ENCODE measurements at regions not wholly inside any gene's neighbourhood (a gene's known extent, or its start where the extent isn't known, plus 50 kb on each side); places are given as distances from the start of the nearest gene placed in this dataset.
A peak's percentile ranks its signal among the peaks of the same experiment; 100 is the strongest.
"Not testable (repeated sequence)": the region's sequence is repeated elsewhere in the genome, so short reads cannot be mapped to it uniquely, and the experiment has no call there.

- no peak for DNase-seq (ENCODE audit: low spot score)
Measured at GRCh38 chr2:53493210-53493609, 274.4 kb upstream of the CHAC2 start.

GRCh38 chr2:53490659-53491058, 276.9 kb upstream of the CHAC2 start:
- DNase-seq (ENCODE audit: low spot score): no peak

- not testable (repeated sequence) for DNase-seq (ENCODE audit: low spot score)
Measured at GRCh38 chr2:53486185-53486899, 281.3 kb upstream of the CHAC2 start.

- no peak for DNase-seq (ENCODE audit: low spot score)
Measured at GRCh38 chr2:53485021-53485728, 282.4 kb upstream of the CHAC2 start.

GRCh38 chr2:53484531-53484930, 283.1 kb upstream of the CHAC2 start:
- DNase-seq (ENCODE audit: low spot score): no peak

- DNase-seq (ENCODE audit: low spot score): no peak
Measured at GRCh38 chr2:53477517-53477916, 290.1 kb upstream of the CHAC2 start.

GRCh38 chr2:53476834-53477233, 290.8 kb upstream of the CHAC2 start:
- no peak for DNase-seq (ENCODE audit: low spot score)

- no peak for DNase-seq (ENCODE audit: low spot score)
Measured at GRCh38 chr2:53475766-53476165, 291.8 kb upstream of the CHAC2 start.

- no peak for DNase-seq (ENCODE audit: low spot score)
Measured at GRCh38 chr2:53475321-53475720, 292.3 kb upstream of the CHAC2 start.

- no peak for DNase-seq (ENCODE audit: low spot score)
Measured at GRCh38 chr2:53474914-53475313, 292.7 kb upstream of the CHAC2 start.

- DNase-seq (ENCODE audit: low spot score): no peak
Measured at GRCh38 chr2:53473775-53474311, 293.8 kb upstream of the CHAC2 start.

GRCh38 chr2:53473236-53473635, 294.4 kb upstream of the CHAC2 start:
- peak; percentile 29 for DNase-seq (ENCODE audit: low spot score)

- DNase-seq (ENCODE audit: low spot score): no peak
Measured at GRCh38 chr2:53467467-53468180, 300.0 kb upstream of the CHAC2 start.

GRCh38 chr2:53463806-53464726, 303.5 kb upstream of the CHAC2 start:
- no peak for DNase-seq (ENCODE audit: low spot score)

GRCh38 chr2:53460937-53461336, 306.7 kb upstream of the CHAC2 start:
- no peak for DNase-seq (ENCODE audit: low spot score)

GRCh38 chr2:53460347-53460746, 307.3 kb upstream of the CHAC2 start:
- DNase-seq (ENCODE audit: low spot score): no peak

GRCh38 chr2:53455094-53455493, 312.5 kb upstream of the CHAC2 start:
- no peak for DNase-seq (ENCODE audit: low spot score)

GRCh38 chr2:53452957-53453748, 314.5 kb upstream of the CHAC2 start:
- no peak for DNase-seq (ENCODE audit: low spot score)

- peak; percentile 22 for DNase-seq (ENCODE audit: low spot score)
Measured at GRCh38 chr2:53452400-53452799, 315.2 kb upstream of the CHAC2 start.

GRCh38 chr2:53450923-53451322, 316.7 kb upstream of the CHAC2 start:
- DNase-seq (ENCODE audit: low spot score): no peak

GRCh38 chr2:53448591-53448990, 319.0 kb upstream of the CHAC2 start:
- DNase-seq (ENCODE audit: low spot score): no peak
